ENCODE measurements at regions not wholly inside any gene's neighbourhood (a gene's known extent, or its start where the extent isn't known, plus 50 kb on each side); places are given as distances from the start of the nearest gene placed in this dataset.
"Not testable (repeated sequence)": the region's sequence is repeated elsewhere in the genome, so short reads cannot be mapped to it uniquely, and the experiment has no call there.

DNA sequence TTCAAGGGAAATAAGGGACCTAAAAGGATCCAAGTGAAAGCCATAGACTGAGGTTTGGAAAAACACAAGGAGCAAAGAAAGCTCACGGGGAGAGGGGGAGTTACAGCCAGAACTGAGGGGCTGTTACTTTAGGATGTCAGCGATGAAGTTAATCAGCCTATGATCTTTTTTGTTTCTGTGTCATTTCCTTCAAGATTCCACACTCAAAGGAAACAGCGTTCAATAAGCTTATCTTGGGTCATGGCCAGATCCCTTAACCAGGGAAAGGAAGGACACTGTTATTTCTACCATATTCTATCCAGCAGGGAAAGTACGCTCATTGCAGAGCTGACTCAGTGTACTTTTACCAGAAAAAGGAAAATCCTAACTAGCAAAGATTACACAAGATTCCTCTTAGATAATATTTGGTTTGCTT is 132.8 kb downstream of the PFDN4 start:
- no peak overlapping the region for H3K4me3 Mint-ChIP-seq
- H3K36me3 Mint-ChIP-seq (ENCODE audit: low read depth): peaks cover 3% of the 10 kb centered on the region
- no peaks in the 10 kb centered on the region for H3K4me1 Mint-ChIP-seq
- no peaks in the 10 kb centered on the region for H3K9me3 ChIP-seq (ENCODE audit: control insufficient read depth, low read length, poor library complexity, severe bottlenecking)
- no peak for DNase-seq
- no peak overlapping the region for H3K27ac Mint-ChIP-seq
- H3K27me3 Mint-ChIP-seq: peaks cover 6% of the 10 kb centered on the region
- ATAC-seq: no peak

DNA sequence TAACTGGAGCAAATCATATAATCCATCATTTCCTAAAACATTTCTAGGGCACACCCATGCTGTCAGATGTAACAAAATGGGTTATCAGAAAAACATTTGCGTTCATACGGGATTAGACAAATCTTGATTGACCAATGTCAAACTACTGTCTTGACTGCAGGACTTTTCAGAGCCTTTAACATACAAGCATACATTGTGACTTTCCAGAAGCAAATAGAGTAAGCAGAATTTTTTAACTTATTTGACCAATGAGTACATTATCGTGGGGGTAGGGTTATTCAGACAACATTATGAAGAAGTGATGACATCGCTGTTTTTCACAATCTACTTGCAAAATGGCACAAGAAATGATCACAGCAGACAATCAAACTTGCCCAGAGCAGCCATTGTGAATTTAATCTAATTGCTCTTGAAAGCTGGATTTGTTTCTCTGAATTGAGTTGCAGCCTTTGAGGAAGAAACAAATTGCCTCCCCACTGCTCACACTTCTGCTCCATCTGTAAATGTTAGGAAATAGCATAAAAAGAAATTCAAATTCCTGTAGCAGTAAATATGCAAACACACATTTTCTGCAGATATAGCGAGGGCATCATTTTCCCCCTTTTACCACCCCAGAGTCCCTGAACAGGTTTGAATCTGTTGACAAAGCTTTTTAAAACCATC is 133.0 kb upstream of the DOK5 start:
- H3K27me3 Mint-ChIP-seq: peaks cover 6% of the 10 kb centered on the region
- no peak for DNase-seq
- H3K4me1 Mint-ChIP-seq: no peaks in the 10 kb centered on the region
- H3K36me3 Mint-ChIP-seq (ENCODE audit: low read depth): peaks cover 3% of the 10 kb centered on the region
- no peak for ATAC-seq
- H3K4me3 Mint-ChIP-seq: no peak overlapping the region
- H3K9me3 ChIP-seq (ENCODE audit: control insufficient read depth, low read length, poor library complexity, severe bottlenecking): no peaks in the 10 kb centered on the region
- H3K27ac Mint-ChIP-seq: no peak overlapping the region

DNA sequence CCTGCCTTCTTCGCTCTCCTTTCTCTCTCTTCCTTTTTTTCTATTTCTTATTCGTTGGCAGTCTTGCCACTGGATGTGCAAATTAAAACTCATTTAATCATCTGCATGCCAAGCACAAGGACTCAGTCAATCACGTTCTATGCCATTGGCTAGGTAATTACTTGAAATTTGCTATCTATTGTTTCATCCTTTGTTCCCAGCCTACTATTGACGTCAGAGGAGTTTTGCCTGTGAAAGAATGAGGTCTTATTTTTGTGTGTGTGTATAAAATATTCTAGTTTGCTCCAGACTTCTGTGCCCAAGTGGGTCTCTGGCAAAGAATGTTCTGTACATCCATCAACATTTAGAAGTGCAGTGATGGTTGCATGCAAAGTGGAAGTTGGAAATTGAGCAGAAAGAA is 132.3 kb upstream of the DOK5 start:
- Mint-ChIP-seq H3K4me3 (no peak overlapping the region), H3K4me1 (no peaks in the 10 kb centered on the region), H3K36me3 (ENCODE audit: low read depth) (peaks cover 3% of the 10 kb centered on the region), H3K27me3 (peaks cover 6% of the 10 kb centered on the region), H3K27ac (no peak overlapping the region)
- ATAC-seq (no peak), DNase-seq (no peak)
- H3K9me3 ChIP-seq (ENCODE audit: control insufficient read depth, low read length, poor library complexity, severe bottlenecking): no peaks in the 10 kb centered on the region

DNA sequence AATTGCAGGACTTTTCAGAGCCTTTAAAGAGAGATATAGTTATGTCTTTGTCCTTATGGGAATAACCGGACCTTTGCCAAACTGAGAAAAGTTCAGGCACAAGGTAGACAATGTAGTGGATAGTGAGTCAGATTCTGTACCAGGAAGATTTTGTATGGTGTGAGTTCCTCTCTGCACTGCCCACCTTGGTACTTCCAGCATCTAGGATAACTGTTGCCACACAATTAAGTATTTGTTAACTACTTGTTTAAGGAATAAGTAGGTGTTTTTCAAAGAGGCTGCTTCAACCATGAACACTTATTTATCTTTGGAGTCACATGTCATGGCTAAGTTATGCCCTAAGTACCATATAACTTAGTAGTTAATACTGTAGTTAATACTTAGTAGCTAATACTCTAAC is 131.8 kb upstream of the DOK5 start:
- Mint-ChIP-seq H3K4me1 (no peaks in the 10 kb centered on the region), H3K4me3 (no peak overlapping the region), H3K27ac (no peak overlapping the region), H3K36me3 (ENCODE audit: low read depth) (peaks cover 3% of the 10 kb centered on the region), H3K27me3 (peaks cover 6% of the 10 kb centered on the region)
- DNase-seq (no peak), ATAC-seq (no peak)
- no peaks in the 10 kb centered on the region for H3K9me3 ChIP-seq (ENCODE audit: control insufficient read depth, low read length, poor library complexity, severe bottlenecking)

DNA sequence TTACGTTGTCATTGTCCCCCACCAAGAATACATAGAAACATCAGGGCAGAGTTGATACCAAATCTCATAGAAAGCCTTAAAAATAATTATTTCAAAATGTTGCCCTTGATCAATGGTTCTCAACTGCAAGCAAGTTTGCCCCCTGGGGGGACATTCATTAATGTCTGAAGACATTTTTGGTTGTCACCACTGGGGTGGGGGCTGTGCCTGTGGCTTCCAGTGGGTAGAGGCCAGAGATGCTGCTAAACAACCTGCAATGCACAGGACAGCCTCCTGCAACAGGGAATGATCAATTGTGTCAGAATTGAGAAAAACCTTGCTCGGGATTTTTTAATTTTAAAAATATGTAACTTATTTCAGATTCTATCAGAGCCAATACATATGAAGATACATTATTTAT is 130.6 kb upstream of the DOK5 start:
- Mint-ChIP-seq H3K4me1 (no peaks in the 10 kb centered on the region), H3K27ac (no peak overlapping the region), H3K4me3 (no peak overlapping the region), H3K36me3 (ENCODE audit: low read depth) (peaks cover 3% of the 10 kb centered on the region), H3K27me3 (peaks cover 6% of the 10 kb centered on the region)
- DNase-seq (no peak), ATAC-seq (no peak)
- H3K9me3 ChIP-seq (ENCODE audit: control insufficient read depth, low read length, poor library complexity, severe bottlenecking): no peaks in the 10 kb centered on the region

DNA sequence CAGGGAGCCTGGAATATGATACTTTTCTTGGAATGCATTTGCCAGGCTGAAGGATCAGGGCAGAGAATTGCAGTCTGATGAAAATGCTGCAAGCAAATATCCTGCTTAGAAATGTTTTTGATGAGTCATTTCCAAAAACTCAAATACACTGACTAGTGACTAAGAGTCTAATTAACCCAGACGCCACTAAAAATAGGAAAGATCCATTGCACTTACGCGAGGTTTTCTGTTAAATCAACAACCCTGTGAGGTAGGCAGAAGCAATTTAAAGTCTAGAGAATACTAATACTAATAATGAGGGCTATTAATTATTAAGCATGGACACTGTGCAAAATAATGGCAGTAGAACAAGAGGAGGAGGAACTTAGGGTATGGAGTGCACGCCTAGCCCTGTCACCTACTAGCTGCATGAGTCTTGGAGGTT is 130.1 kb upstream of the DOK5 start:
- H3K36me3 Mint-ChIP-seq (ENCODE audit: low read depth): peaks cover 3% of the 10 kb centered on the region
- H3K27ac Mint-ChIP-seq: no peak overlapping the region
- no peaks in the 10 kb centered on the region for H3K9me3 ChIP-seq (ENCODE audit: control insufficient read depth, low read length, poor library complexity, severe bottlenecking)
- H3K27me3 Mint-ChIP-seq: peaks cover 5% of the 10 kb centered on the region
- no peak overlapping the region for H3K4me3 Mint-ChIP-seq
- no peaks in the 10 kb centered on the region for H3K4me1 Mint-ChIP-seq
- DNase-seq: no peak
- ATAC-seq: no peak

DNA sequence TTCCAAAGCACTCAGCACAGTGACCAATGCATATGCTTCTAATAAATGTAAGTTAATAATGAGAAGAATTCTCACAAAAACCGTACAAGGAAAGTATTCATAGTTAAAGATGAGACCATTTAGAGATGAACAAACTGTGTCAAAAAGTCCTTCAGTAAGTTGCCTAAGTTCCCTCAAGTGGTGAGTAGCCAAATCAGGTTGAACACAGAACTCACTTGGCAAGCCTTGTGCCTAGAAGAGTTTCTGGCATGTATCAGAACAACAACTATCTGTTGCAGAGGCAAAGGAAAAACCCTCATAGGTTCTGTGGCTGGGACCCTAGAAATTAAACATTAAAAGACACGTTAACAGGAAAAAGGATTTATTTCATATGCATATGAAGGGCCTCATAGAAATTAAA is 129.6 kb upstream of the DOK5 start:
- DNase-seq (no peak), ATAC-seq (no peak)
- no peak overlapping the region for H3K27ac Mint-ChIP-seq
- H3K4me1 Mint-ChIP-seq: no peaks in the 10 kb centered on the region
- H3K9me3 ChIP-seq (ENCODE audit: control insufficient read depth, low read length, poor library complexity, severe bottlenecking): no peaks in the 10 kb centered on the region
- H3K4me3 Mint-ChIP-seq: no peak overlapping the region
- H3K36me3 Mint-ChIP-seq (ENCODE audit: low read depth): peaks cover 3% of the 10 kb centered on the region
- no peaks in the 10 kb centered on the region for H3K27me3 Mint-ChIP-seq

DNA sequence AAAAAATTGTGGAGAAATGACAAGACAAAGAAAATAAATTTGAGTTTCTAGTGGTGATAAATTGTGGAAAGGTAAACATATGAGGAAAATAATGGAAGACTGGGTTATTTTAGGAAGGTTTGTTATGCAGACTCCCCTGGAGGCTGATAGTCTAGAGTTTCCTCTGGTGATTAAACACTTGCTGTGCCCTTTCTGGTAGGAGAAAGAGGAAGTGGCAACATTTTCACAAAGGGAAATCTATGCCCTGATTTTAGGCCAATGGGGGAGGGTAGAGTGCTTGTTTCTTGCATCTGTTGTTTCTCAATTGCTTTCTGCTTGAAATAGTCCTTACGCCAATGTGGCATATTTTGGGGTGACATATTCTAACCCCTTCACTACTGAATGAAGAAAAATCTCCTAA is 129.1 kb upstream of the DOK5 start:
- Mint-ChIP-seq H3K4me3 (no peak overlapping the region), H3K27ac (no peak overlapping the region), H3K27me3 (no peaks in the 10 kb centered on the region), H3K4me1 (no peaks in the 10 kb centered on the region), H3K36me3 (ENCODE audit: low read depth) (peaks cover 3% of the 10 kb centered on the region)
- DNase-seq (no peak), ATAC-seq (no peak)
- H3K9me3 ChIP-seq (ENCODE audit: control insufficient read depth, low read length, poor library complexity, severe bottlenecking): no peaks in the 10 kb centered on the region

DNA sequence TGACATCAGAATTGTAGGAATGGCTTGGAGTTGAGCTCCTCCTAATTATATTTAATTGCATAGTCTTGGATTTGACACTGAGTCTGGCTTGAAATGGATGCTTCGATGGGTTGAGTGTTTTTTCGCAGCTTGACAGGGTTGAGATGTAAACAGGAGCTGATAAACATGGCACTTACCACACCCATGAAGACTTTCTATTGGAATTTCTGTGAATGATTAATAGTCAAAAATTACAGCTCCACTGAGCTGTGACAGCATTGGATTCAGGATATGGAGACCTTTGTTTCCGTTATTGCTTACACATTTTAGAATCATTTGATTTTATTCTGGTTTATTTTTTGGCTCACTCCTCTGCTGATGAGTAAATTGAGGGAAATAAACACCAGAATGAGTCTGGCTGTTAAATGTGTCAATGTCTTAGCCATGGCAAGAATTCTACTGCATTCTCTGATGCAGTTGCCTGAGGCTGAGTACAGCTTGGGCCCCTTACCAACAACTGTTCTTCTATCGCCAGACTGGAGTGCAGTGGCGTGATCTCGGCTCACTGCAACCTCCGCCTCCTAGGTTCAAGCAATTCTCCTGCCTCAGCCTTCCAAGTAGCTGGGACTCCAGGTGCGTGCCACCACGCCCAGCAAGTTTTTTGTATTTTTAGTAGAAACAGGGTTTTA is 128.1 kb upstream of the DOK5 start:
- no peak overlapping the region for H3K27ac Mint-ChIP-seq
- H3K36me3 Mint-ChIP-seq (ENCODE audit: low read depth): peaks cover 3% of the 10 kb centered on the region
- DNase-seq (no peak), ATAC-seq (no peak)
- H3K4me3 Mint-ChIP-seq: no peak overlapping the region
- H3K27me3 Mint-ChIP-seq: peaks cover 1% of the 10 kb centered on the region
- H3K4me1 Mint-ChIP-seq: no peaks in the 10 kb centered on the region
- H3K9me3 ChIP-seq (ENCODE audit: control insufficient read depth, low read length, poor library complexity, severe bottlenecking): no peaks in the 10 kb centered on the region

DNA sequence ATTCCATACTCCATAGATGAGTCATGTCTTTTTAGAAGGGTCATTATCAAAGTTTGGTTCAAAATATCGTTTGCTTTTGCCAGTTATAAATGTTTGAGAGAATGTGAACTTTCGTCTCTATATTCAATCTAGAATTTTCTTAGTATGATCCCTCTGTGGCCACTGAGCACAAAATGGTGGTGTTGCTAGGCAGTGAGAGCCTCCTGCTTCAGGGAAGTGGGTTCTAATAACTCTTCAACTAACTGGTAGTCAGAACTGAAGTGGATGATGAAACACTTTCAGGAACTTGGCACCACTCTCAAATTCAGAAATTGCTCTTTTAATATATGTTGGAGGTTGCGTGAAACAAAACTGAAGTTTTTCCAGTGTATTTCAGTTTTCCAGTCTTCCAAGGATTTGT is 125.0 kb upstream of the DOK5 start:
- ATAC-seq (no peak), DNase-seq (no peak)
- Mint-ChIP-seq H3K27ac (no peak overlapping the region), H3K27me3 (peaks cover 9% of the 10 kb centered on the region), H3K4me3 (no peak overlapping the region), H3K4me1 (no peaks in the 10 kb centered on the region), H3K36me3 (ENCODE audit: low read depth) (no peaks in the 10 kb centered on the region)
- no peaks in the 10 kb centered on the region for H3K9me3 ChIP-seq (ENCODE audit: control insufficient read depth, low read length, poor library complexity, severe bottlenecking)

DNA sequence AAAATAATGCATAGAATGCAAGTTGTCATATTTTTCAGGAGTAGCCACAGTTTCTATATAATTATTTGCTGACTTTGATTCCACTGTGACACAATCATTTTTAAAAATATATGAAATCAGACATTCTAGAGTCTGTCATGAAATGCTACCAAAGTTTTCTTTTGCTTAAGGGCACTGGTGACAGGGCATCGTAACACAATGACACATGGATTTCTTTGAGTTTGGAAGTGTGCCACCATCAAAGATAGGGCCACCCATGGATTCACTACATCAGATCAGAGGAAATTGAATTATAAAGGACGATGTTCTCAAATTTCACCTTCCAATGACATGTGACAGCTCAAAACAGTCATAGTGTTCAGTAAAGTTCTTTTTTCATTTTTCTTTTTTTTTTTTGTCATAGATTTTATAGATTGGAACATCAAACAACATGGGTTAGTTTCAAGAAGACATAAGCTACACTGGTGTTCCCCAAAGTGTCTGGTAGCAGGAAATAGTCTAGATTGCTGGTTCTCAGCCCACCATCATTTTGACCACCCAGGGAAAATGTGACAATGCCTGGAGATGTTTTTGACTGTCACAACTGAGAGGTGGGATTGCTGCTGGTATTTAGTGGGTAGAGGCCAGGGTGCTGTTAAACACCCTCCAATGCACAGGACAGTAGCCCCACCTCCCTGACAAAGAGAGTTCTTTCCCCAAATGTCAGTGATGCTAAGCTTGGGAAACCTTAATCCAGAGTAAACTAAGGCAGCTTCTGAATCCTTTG is 123.8 kb upstream of the DOK5 start:
- no peak overlapping the region for H3K27ac Mint-ChIP-seq
- ATAC-seq: no peak

DNA sequence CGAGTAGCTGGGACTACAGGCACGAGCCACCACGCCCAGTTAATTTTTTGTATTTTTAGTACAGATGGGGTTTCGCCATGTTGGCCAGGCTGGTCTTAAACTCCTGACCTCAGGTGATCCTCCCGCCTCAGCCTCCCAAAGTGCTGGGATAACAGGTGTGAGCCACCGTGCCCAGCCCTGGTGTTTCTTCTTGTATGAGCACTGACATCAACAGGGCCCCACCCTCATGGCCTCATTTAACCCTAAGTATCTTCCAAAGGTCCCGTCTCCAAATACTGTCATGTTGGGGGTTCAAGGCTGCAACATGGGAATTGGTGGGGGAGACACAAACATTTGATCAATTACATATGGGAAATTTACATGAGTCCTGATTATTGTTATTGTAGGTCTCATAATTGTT is 122.9 kb upstream of the DOK5 start:
- H3K27me3 Mint-ChIP-seq: peaks cover 12% of the 10 kb centered on the region
- H3K9me3 ChIP-seq (ENCODE audit: control insufficient read depth, low read length, poor library complexity, severe bottlenecking); ATAC-seq; H3K27ac Mint-ChIP-seq; DNase-seq; H3K4me3 Mint-ChIP-seq; H3K36me3 Mint-ChIP-seq (ENCODE audit: low read depth); H3K4me1 Mint-ChIP-seq: not testable (repeated sequence)

More for the DNA sequence above, 123.8 kb upstream of the DOK5 start:
- no peaks in the 10 kb centered on the region for H3K4me1 Mint-ChIP-seq
- DNase-seq: no peak
- H3K36me3 Mint-ChIP-seq (ENCODE audit: low read depth): no peaks in the 10 kb centered on the region
- peaks cover 12% of the 10 kb centered on the region for H3K27me3 Mint-ChIP-seq
- no peaks in the 10 kb centered on the region for H3K9me3 ChIP-seq (ENCODE audit: control insufficient read depth, low read length, poor library complexity, severe bottlenecking)
- no peak overlapping the region for H3K4me3 Mint-ChIP-seq

DNA sequence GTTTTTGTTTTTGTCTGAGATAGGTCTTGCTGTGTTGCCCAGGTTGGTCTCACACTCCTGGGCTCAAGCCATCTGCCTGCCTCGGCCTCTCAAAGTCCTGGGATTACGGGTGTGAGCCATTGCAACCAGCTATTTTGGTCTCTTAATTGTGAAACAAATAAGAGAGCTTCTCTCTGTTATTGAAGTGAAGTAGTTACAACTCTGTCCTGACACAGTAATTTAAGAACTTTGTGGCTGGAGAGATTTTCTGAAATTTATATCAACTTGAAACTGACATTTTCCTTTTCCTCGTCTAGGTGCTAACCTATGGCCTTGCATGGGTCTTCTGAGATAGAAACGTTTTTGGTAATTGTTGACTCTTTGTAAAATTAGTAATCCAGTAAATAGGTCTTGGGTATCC is 122.1 kb upstream of the DOK5 start:
- ATAC-seq: no peak
- no peaks in the 10 kb centered on the region for H3K4me1 Mint-ChIP-seq
- no peak overlapping the region for H3K4me3 Mint-ChIP-seq

More for the DNA sequence above, 122.1 kb upstream of the DOK5 start:
- H3K27me3 Mint-ChIP-seq: peaks cover 12% of the 10 kb centered on the region
- H3K9me3 ChIP-seq (ENCODE audit: control insufficient read depth, low read length, poor library complexity, severe bottlenecking): no peaks in the 10 kb centered on the region
- H3K36me3 Mint-ChIP-seq (ENCODE audit: low read depth): no peaks in the 10 kb centered on the region
- no peak for DNase-seq
- H3K27ac Mint-ChIP-seq: no peak overlapping the region

Measured in T-helper 17 cell (primary cell).